CD4-positive, CD25-positive, alpha-beta regulatory T cell (primary cell): ENCODE measurements at regions not wholly inside any gene's neighbourhood (a gene's known extent, or its start where the extent isn't known, plus 50 kb on each side); places are given as distances from the start of the nearest gene placed in this dataset.

ENCODE experiments used
- ATAC-seq, 2 donors: fragments of 150-1000 bp; cut with Tn5 transposase; one replicate each; pipeline ENCODE4 v1.10.0; 2021; ENCODE audit warnings: low read depth in 2 of 2, moderate number of reproducible peaks in 2 of 2, moderate library complexity in 1 of 2
- DNase-seq, 3 donors: peaks; one replicate each; pipeline versions ENCODE4 v3.0.0 to v3.0.0-alpha.2; 2012 to 2022; ENCODE audit warnings: mixed read lengths in 1 of 3
- H3K27ac ChIP-seq: one replicate; pipeline ENCODE4 v1.7.0; 2013; ENCODE audit warnings: mild to moderate bottlenecking, low read length; ENCODE audit not compliant: insufficient read depth, poor library complexity, severe bottlenecking
- H3K27me3 ChIP-seq: one replicate; pipeline ENCODE4 v1.7.0; 2013; ENCODE audit warnings: low read length; ENCODE audit not compliant: control insufficient read depth, insufficient read depth
- H3K36me3 ChIP-seq: one replicate; pipeline ENCODE4 v1.7.0; 2013; ENCODE audit warnings: mild to moderate bottlenecking, low read length, moderate library complexity; ENCODE audit not compliant: control insufficient read depth, insufficient read depth
- H3K4me1 ChIP-seq: 2 replicates; pipeline ENCODE4 v1.7.0; 2013; ENCODE audit warnings: mild to moderate bottlenecking, low read length; ENCODE audit not compliant: insufficient read depth, control insufficient read depth, poor library complexity, severe bottlenecking
- H3K4me3 ChIP-seq: one replicate; pipeline ENCODE4 v1.7.0; 2013; ENCODE audit warnings: low read depth, mild to moderate bottlenecking, low read length, moderate library complexity
- H3K9me3 ChIP-seq, 2 experiments: 1 replicate in 1 of 2; 2 replicates in 1 of 2; pipeline ENCODE4 v1.7.0; 2013; ENCODE audit warnings: low read length in 2 of 2, mild to moderate bottlenecking in 1 of 2, moderate library complexity in 1 of 2; ENCODE audit not compliant: control insufficient read depth in 2 of 2
- H3K27ac Mint-ChIP-seq, 3 donors: one replicate each; pipeline ENCODE4 v1.8.0; 2020 to 2022; ENCODE audit warnings: mild to moderate bottlenecking in 3 of 3, mixed read lengths in 3 of 3, moderate library complexity in 2 of 3
- H3K27me3 Mint-ChIP-seq: one replicate; pipeline ENCODE4 v1.8.0; 2022; ENCODE audit warnings: mild to moderate bottlenecking, mixed read lengths
- H3K36me3 Mint-ChIP-seq: one replicate; pipeline ENCODE4 v1.8.0; 2020; ENCODE audit warnings: mixed read lengths
- H3K4me1 Mint-ChIP-seq, 4 donors: one replicate each; pipeline ENCODE4 v1.8.0; 2020 to 2022; ENCODE audit warnings: mixed read lengths in 4 of 4, mild to moderate bottlenecking in 1 of 4
- H3K4me3 Mint-ChIP-seq, 4 donors: one replicate each; pipeline ENCODE4 v1.8.0; 2020 to 2022; ENCODE audit warnings: mild to moderate bottlenecking in 4 of 4, mixed read lengths in 4 of 4, moderate library complexity in 3 of 4
- H3K9me3 Mint-ChIP-seq, 7 donors: one replicate each; pipeline ENCODE4 v1.8.0; 2020 to 2022; ENCODE audit warnings: mixed read lengths in 7 of 7, mild to moderate bottlenecking in 3 of 7, moderate library complexity in 2 of 7

DNA sequence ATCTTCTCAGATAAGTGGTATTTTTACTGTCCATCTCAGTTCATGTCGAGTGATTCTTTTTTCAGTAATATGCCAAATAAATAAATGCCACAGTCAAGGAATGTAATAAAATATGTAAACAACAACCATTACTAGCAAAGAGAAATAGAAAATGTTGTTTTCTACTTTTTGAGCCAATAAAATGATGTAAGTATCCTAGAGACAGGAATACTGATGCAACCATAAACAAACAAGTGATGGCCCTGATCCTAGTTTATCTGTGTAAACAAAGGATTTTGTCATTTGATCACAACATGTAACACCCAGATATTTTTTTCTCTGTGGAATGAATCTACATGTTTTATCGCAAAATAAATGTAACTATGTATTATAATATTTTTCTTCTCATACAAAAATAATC is 1852.8 kb downstream of the EFNA5 start:
- Histone ChIP-seq H3K27ac (no peak overlapping the region), H3K27me3 (no peaks in the 10 kb centered on the region), H3K4me1 (no peaks in the 10 kb centered on the region), H3K36me3 (no peaks in the 10 kb centered on the region), H3K4me3 (no peak overlapping the region), H3K9me3 (no peaks in the 10 kb centered on the region)
- Mint-ChIP-seq H3K4me3 (no peak overlapping the region), H3K4me1 (no peaks in the 10 kb centered on the region), H3K36me3 (no peaks in the 10 kb centered on the region), H3K27ac (no peak overlapping the region), H3K9me3 (peaks cover 0 to 22% (median 3%) of the 10 kb centered on the region in 7 donors), H3K27me3 (no peaks in the 10 kb centered on the region)
- DNase-seq (no peak), ATAC-seq (no peak)

GRCh38 chr5:105817416-105817815 is 1853.3 kb downstream of the EFNA5 start:
- H3K4me1 Mint-ChIP-seq, result no peaks in the 10 kb centered on the region
- H3K36me3 ChIP-seq, result no peaks in the 10 kb centered on the region
- H3K27ac ChIP-seq, result no peak overlapping the region
- H3K27me3 Mint-ChIP-seq, result no peaks in the 10 kb centered on the region
- no peak overlapping the region for H3K4me3 Mint-ChIP-seq
- no peaks in the 10 kb centered on the region for H3K4me1 ChIP-seq
- no peaks in the 10 kb centered on the region for H3K27me3 ChIP-seq
- no peak overlapping the region for H3K27ac Mint-ChIP-seq
- ATAC-seq (no peak), DNase-seq (no peak)
- H3K36me3 Mint-ChIP-seq, result no peaks in the 10 kb centered on the region
- no peaks in the 10 kb centered on the region for H3K9me3 ChIP-seq
- no peak overlapping the region for H3K4me3 ChIP-seq
- H3K9me3 Mint-ChIP-seq, result peaks cover 0 to 25% (median 3%) of the 10 kb centered on the region in 7 donors

DNA sequence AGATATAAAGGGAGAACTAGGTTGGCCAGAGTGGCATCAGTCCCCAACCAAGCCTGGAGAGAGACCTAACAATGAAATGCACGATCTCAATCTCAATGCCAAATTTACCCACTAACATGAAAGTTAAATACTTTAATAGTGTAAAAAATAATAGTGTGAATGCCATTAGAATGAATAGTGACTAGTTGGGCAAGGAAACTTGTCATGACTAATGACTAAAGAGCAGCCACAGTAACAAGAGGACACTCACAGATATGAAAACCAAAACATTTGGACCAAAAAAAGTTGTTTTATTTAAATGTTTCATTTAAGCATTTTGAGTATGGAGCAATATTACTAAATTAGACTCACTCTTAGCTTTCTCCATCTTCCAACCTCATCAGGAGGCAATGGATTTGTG is 1853.8 kb downstream of the EFNA5 start:
- Histone ChIP-seq H3K36me3 (no peaks in the 10 kb centered on the region), H3K27ac (no peak overlapping the region), H3K4me1 (no peaks in the 10 kb centered on the region), H3K27me3 (no peaks in the 10 kb centered on the region), H3K4me3 (no peak overlapping the region), H3K9me3 (no peaks in the 10 kb centered on the region)
- H3K4me1 Mint-ChIP-seq, result no peaks in the 10 kb centered on the region
- H3K27me3 Mint-ChIP-seq, result no peaks in the 10 kb centered on the region
- no peak overlapping the region for H3K27ac Mint-ChIP-seq
- ATAC-seq (no peak), DNase-seq (no peak)
- H3K4me3 Mint-ChIP-seq, result no peak overlapping the region
- no peaks in the 10 kb centered on the region for H3K36me3 Mint-ChIP-seq
- H3K9me3 Mint-ChIP-seq, result peaks cover 0 to 25% (median 3%) of the 10 kb centered on the region in 7 donors

DNA sequence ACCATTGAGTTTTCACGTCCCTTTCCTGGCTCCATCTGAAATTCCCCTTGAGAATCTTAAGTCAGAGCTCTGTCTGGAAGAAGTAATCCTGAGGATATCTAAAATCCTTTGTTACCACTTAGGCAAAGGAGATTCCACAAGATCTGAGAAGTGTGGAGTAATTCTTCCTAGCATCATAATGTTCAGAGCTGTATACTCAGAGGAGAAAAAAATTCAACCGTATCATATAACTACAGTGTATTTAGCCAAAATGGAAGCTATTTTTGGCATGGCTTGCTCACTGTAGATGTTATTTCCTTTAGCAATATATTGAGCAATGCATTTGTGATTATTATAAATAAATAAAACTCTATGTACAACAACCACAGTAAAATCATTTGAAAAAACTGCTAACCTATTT is 1858.4 kb downstream of the EFNA5 start:
- Histone ChIP-seq H3K27ac (no peak overlapping the region), H3K4me1 (no peaks in the 10 kb centered on the region), H3K4me3 (no peak overlapping the region), H3K27me3 (no peaks in the 10 kb centered on the region), H3K36me3 (no peaks in the 10 kb centered on the region), H3K9me3 (no peaks in the 10 kb centered on the region)
- no peak for ATAC-seq
- no peaks in the 10 kb centered on the region for H3K36me3 Mint-ChIP-seq
- H3K27me3 Mint-ChIP-seq, result no peaks in the 10 kb centered on the region
- DNase-seq, result no peak
- peaks cover 0 to 25% (median 4%) of the 10 kb centered on the region in 7 donors for H3K9me3 Mint-ChIP-seq
- no peaks in the 10 kb centered on the region for H3K4me1 Mint-ChIP-seq
- H3K4me3 Mint-ChIP-seq, result no peak overlapping the region
- H3K27ac Mint-ChIP-seq, result no peak overlapping the region

- Mint-ChIP-seq H3K9me3 (peaks cover 0 to 24% (median 9%) of the 10 kb centered on the region in 7 donors), H3K27ac (no peak overlapping the region), H3K27me3 (no peaks in the 10 kb centered on the region), H3K36me3 (no peaks in the 10 kb centered on the region), H3K4me3 (no peak overlapping the region), H3K4me1 (no peaks in the 10 kb centered on the region)
- DNase-seq (no peak), ATAC-seq (no peak)
- Histone ChIP-seq H3K4me3 (no peak overlapping the region), H3K36me3 (no peaks in the 10 kb centered on the region), H3K27me3 (no peaks in the 10 kb centered on the region), H3K27ac (no peak overlapping the region), H3K4me1 (no peaks in the 10 kb centered on the region), H3K9me3 (no peaks in the 10 kb centered on the region)
These were observed 1862.8 kb downstream of the EFNA5 start for GRCh38 chr5:105807951-105808350.

DNA sequence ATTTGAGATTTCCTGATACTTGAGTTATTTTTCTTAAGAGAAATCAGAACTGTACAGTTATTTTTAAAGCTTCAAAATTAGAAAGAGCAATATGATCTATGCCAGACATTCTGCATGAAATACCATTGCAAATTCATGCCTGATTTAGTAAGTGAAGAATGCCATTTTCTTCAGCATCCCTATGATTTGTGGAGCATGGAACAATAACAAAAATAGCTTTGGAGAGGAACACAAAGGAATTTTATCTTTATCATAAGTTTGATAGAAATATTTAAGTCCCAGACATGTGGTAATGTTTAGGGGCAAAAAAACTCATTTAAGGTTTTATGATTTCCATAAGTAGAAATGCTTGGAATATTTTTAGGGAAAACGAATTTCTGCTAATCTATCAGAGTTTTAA is 1863.4 kb downstream of the EFNA5 start:
- Histone ChIP-seq H3K36me3 (no peaks in the 10 kb centered on the region), H3K4me3 (no peak overlapping the region), H3K4me1 (no peaks in the 10 kb centered on the region), H3K9me3 (no peaks in the 10 kb centered on the region), H3K27me3 (no peaks in the 10 kb centered on the region), H3K27ac (no peak overlapping the region)
- DNase-seq (no peak), ATAC-seq (no peak)
- Mint-ChIP-seq H3K4me1 (no peaks in the 10 kb centered on the region), H3K4me3 (no peak overlapping the region), H3K36me3 (no peaks in the 10 kb centered on the region), H3K27ac (no peak overlapping the region), H3K9me3 (peaks cover 0 to 24% (median 10%) of the 10 kb centered on the region in 7 donors), H3K27me3 (no peaks in the 10 kb centered on the region)

GRCh38 chr5:105806596-105806995 is 1864.1 kb downstream of the EFNA5 start:
- peaks cover 0 to 3% of the 10 kb centered on the region in 2 experiments for H3K9me3 ChIP-seq
- H3K27ac ChIP-seq, result no peak overlapping the region
- Mint-ChIP-seq H3K9me3 (peaks cover 0 to 24% (median 10%) of the 10 kb centered on the region in 7 donors), H3K27ac (no peak overlapping the region), H3K27me3 (no peaks in the 10 kb centered on the region), H3K4me1 (no peaks in the 10 kb centered on the region), H3K36me3 (no peaks in the 10 kb centered on the region), H3K4me3 (no peak overlapping the region)
- H3K27me3 ChIP-seq, result no peaks in the 10 kb centered on the region
- no peaks in the 10 kb centered on the region for H3K4me1 ChIP-seq
- DNase-seq, result no peak
- no peak for ATAC-seq
- no peak overlapping the region for H3K4me3 ChIP-seq
- no peaks in the 10 kb centered on the region for H3K36me3 ChIP-seq

- Histone ChIP-seq H3K27me3 (no peaks in the 10 kb centered on the region), H3K36me3 (no peaks in the 10 kb centered on the region), H3K9me3 (peaks cover 2 to 3% of the 10 kb centered on the region in 2 experiments), H3K4me1 (no peaks in the 10 kb centered on the region), H3K27ac (no peak overlapping the region), H3K4me3 (no peak overlapping the region)
- Mint-ChIP-seq H3K27ac (no peak overlapping the region), H3K9me3 (peaks cover 0 to 32% (median 12%) of the 10 kb centered on the region in 7 donors), H3K4me3 (no peak overlapping the region), H3K4me1 (no peaks in the 10 kb centered on the region), H3K36me3 (no peaks in the 10 kb centered on the region), H3K27me3 (no peaks in the 10 kb centered on the region)
- ATAC-seq (no peak), DNase-seq (no peak)
These were observed 1867.3 kb downstream of the EFNA5 start for GRCh38 chr5:105803431-105803830.
